K562 (cell line): ENCODE measurements at regions not wholly inside any gene's neighbourhood (a gene's known extent, or its start where the extent isn't known, plus 50 kb on each side); places are given as distances from the start of the nearest gene placed in this dataset.

ENCODE experiments used
- ATAC-seq: fragments of 200-7000 bp; cut with Tn5 transposase; 3 replicates; pipeline ENCODE4 v1.9.1; 2020; ENCODE audit warnings: moderate library complexity
- BruUV-seq: library from RNA; stranded (reverse); fragments of 400-500 nt; replicated peaks from 2 replicates; lab custom pipeline; 2021; lab: Mats Ljungman, UMichigan
- CTCF ChIA-PET: fragments of 300-600 bp; formaldehyde crosslinking; extraction: SDS; loops from one replicate; lab custom pipeline; 2021; ENCODE audit warnings: low intra/inter-chr PET ratio; lab: Yijun Ruan, JAX
- POLR2A ChIA-PET: fragments of 300-600, 350-650 bp; sonication (Branson Sonifier 250); formaldehyde crosslinking; extraction: SDS; loops from one replicate; lab custom pipeline; 2021; ENCODE audit warnings: antibody characterized with exemption, inconsistent platforms; lab: Yijun Ruan, JAX
- DNase-seq, 4 experiments: peaks; one replicate each; pipeline versions ENCODE4 v3.0.0 to v3.0.0-alpha.2; 2011 to 2018; ENCODE audit warnings: low spot score in 3 of 4, mixed read lengths in 3 of 4; ENCODE audit errors: extremely low read depth in 1 of 4
- FAIRE-seq: peaks from 2 replicates; lab custom pipeline; 2011; peaks lifted over from hg19 to GRCh38; lab: Jason Lieb, UNC
- H2AFZ ChIP-seq: 2 replicates; pipeline ENCODE4 v1.6.0; 2011; ENCODE audit warnings: low read depth, low read length, control low read depth, inconsistent platforms
- H3K27ac ChIP-seq: fragments of 200-600 bp; 3 replicates; pipeline ENCODE4 v1.8.0; 2011; ENCODE audit warnings: low read depth, mild to moderate bottlenecking, control low read depth, inconsistent platforms, low read length, moderate library complexity, mixed read lengths; ENCODE audit errors: extremely low read depth
- H3K27me3 ChIP-seq, 2 experiments: fragments of 300-600 bp in 1 of 2; 2 replicates in 1 of 2; 3 replicates in 1 of 2; pipeline versions ENCODE4 v1.6.0 to v1.8.0; 2011; ENCODE audit warnings: inconsistent platforms in 2 of 2, low read length in 2 of 2, mild to moderate bottlenecking in 1 of 2, mixed read lengths in 1 of 2, moderate library complexity in 1 of 2; ENCODE audit not compliant: control insufficient read depth in 2 of 2, insufficient read depth in 2 of 2
- H3K36me3 ChIP-seq: fragments of 300-600 bp; 3 replicates; pipeline ENCODE4 v1.8.0; 2011; ENCODE audit warnings: mild to moderate bottlenecking, low read length, inconsistent platforms; ENCODE audit not compliant: control insufficient read depth, insufficient read depth
- H3K4me1 ChIP-seq, 2 experiments: fragments of 200-600 bp in 1 of 2; replicated peaks in 1 of 2; 2 replicates in 1 of 2; 3 replicates in 1 of 2; pipeline versions ENCODE4 v1.5.1 to v1.8.0; 2011; ENCODE audit warnings: inconsistent platforms in 2 of 2, low read length in 2 of 2, mild to moderate bottlenecking in 1 of 2, mixed read lengths in 1 of 2, moderate library complexity in 1 of 2; ENCODE audit not compliant: control insufficient read depth in 2 of 2, insufficient read depth in 2 of 2
- H3K4me2 ChIP-seq: 2 replicates; pipeline ENCODE4 v1.6.1; 2011; ENCODE audit warnings: low read length, control low read depth, inconsistent platforms, mixed read lengths; ENCODE audit not compliant: insufficient read depth
- H3K4me3 ChIP-seq: fragments of 200-600 bp; sonication (generic), shearing (Covaris generic); 2 replicates; pipeline ENCODE4 v1.5.1; 2016; ENCODE audit warnings: control low read depth, inconsistent platforms
- H3K79me2 ChIP-seq: fragments of 200-600 bp; 3 replicates; pipeline ENCODE4 v1.8.0; 2011; ENCODE audit warnings: low read length, inconsistent platforms; ENCODE audit not compliant: control insufficient read depth, insufficient read depth
- H3K9ac ChIP-seq, 2 experiments: 2 replicates each; pipeline versions ENCODE4 v1.6.0 to v1.6.1; 2011; ENCODE audit warnings: low read depth in 2 of 2, low read length in 2 of 2, control low read depth in 1 of 2, inconsistent platforms in 1 of 2, mild to moderate bottlenecking in 1 of 2, mixed read lengths in 1 of 2; ENCODE audit not compliant: insufficient read depth in 1 of 2
- H3K9me1 ChIP-seq: one replicate; pipeline ENCODE4 v1.6.0; 2011; ENCODE audit warnings: inconsistent platforms, mild to moderate bottlenecking, low read length, moderate library complexity; ENCODE audit not compliant: control insufficient read depth, insufficient read depth
- H3K9me3 ChIP-seq: replicated peaks from 2 replicates; pipeline ENCODE4 v1.5.1; 2011; ENCODE audit warnings: low read depth, low read length, inconsistent platforms; ENCODE audit not compliant: control insufficient read depth, insufficient read depth
- H4K20me1 ChIP-seq: replicated peaks from 2 replicates; pipeline ENCODE4 v1.6.1; 2011; ENCODE audit warnings: low read length, inconsistent platforms, mixed read lengths; ENCODE audit not compliant: control insufficient read depth, insufficient read depth
- AFF4 ChIP-seq: sonication (generic); formaldehyde crosslinking; IDR thresholded peaks from 2 replicates; pipeline ENCODE4 v1.8.0; 2023; ENCODE audit warnings: mild to moderate bottlenecking, missing genetic modification reagents
- ARID4B ChIP-seq: sonication (generic); formaldehyde crosslinking; IDR thresholded peaks from 2 replicates; pipeline ENCODE4 v1.8.0; 2022; ENCODE audit warnings: mild to moderate bottlenecking, missing genetic modification reagents
- ATF1 ChIP-seq, 2 experiments: fragments of 450-650 bp in 1 of 2; IDR thresholded peaks; 2 replicates each; pipeline ENCODE4 v1.6.1; 2016; ENCODE audit warnings: missing compliant biosample characterization in 1 of 2, missing genetic modification characterization in 1 of 2
- CHD4 ChIP-seq: fragments of 200-600 bp; sonication (generic); IDR thresholded peaks from 3 replicates; pipeline ENCODE4 v1.6.1; 2012; ENCODE audit warnings: low read depth, mild to moderate bottlenecking, mixed read lengths, low read length, inconsistent platforms; ENCODE audit not compliant: insufficient read depth, insufficient replicate concordance, poor library complexity, severe bottlenecking
- ERF ChIP-seq: fragments of 450-650 bp; formaldehyde crosslinking; IDR thresholded peaks from 2 replicates; pipeline ENCODE4 v1.4.0; 2020; ENCODE audit warnings: mild to moderate bottlenecking, mixed read lengths
- GATAD2A ChIP-seq: fragments of 450-650 bp; IDR thresholded peaks from 2 replicates; pipeline ENCODE4 v1.6.1; 2017
- MYBL2 ChIP-seq, 2 experiments: fragments of 450-650 bp in 1 of 2; sonication (generic) in 1 of 2; formaldehyde crosslinking in 1 of 2; IDR thresholded peaks; 2 replicates each; pipeline versions ENCODE4 v1.6.1 to v1.8.1; 2017 to 2022; ENCODE audit warnings: borderline replicate concordance in 1 of 2, inconsistent platforms in 1 of 2, low read depth in 1 of 2, mild to moderate bottlenecking in 1 of 2, missing genetic modification reagents in 1 of 2, moderate library complexity in 1 of 2
- RBM14 ChIP-seq: fragments of 200-400 bp; formaldehyde crosslinking; IDR thresholded peaks from 2 replicates; pipeline ENCODE4 v1.6.1; 2018; ENCODE audit warnings: low read depth, mild to moderate bottlenecking, low read length, moderate library complexity, borderline replicate concordance; ENCODE audit not compliant: insufficient read depth
- SPI1 ChIP-seq: IDR thresholded peaks from 2 replicates; pipeline ENCODE4 v1.6.1; 2011; ENCODE audit warnings: low read depth, low read length, control low read depth, borderline replicate concordance
- ZNF354B ChIP-seq: fragments of 250-450 bp; sonication (Bioruptor Pico); IDR thresholded peaks from 2 replicates; pipeline ENCODE4 v1.4.0; 2020
- WGBS: fragments of 100-300 bp; shearing (Covaris generic); methylation state at CpG from one replicate; pipeline ENCODE4 v1.1.6; 2016; ENCODE audit warnings: low coverage, mixed read lengths; ENCODE audit not compliant: insufficient coverage; ENCODE audit errors: missing lambda C conversion rate; 5-methylcytosine and 5-hydroxymethylcytosine counted together
- in situ Hi-C: fragments of 300-500 bp; cut with MboI; formaldehyde crosslinking; loops from 4 replicates; pipeline ENCODE4 v1.15.0; 2018; ENCODE audit warnings: inconsistent platforms, mixed read lengths
- intact Hi-C: fragments of 100-400 bp; cut with micrococcal nuclease; formaldehyde crosslinking; loops from 2 replicates; pipeline ENCODE4 v1.14.2; 2022

GRCh38 chr10:21135023-21135931, 238.2 kb upstream of the NEBL start:
- intact Hi-C loops = no loop called here
- CTCF ChIA-PET = no interaction called here
- ATAC-seq (no peak), FAIRE-seq (no peak), DNase-seq (no peak)
- Histone ChIP-seq H3K27ac (no peak overlapping the region), H3K4me1 (peaks cover 0 to 13% of the 10 kb centered on the region in 2 experiments; a peak in 3 of 5 replicates), H3K4me3 (no peak overlapping the region), H2AFZ (no peak overlapping the region), H3K9me3 (no peaks in the 10 kb centered on the region), H3K36me3 (no peaks in the 10 kb centered on the region), H3K4me2 (no peak overlapping the region), H4K20me1 (no peaks in the 10 kb centered on the region), H3K79me2 (no peaks in the 10 kb centered on the region), H3K9me1 (no peaks in the 10 kb centered on the region), H3K9ac (no peak overlapping the region; a peak in 1 of 4 replicates), H3K27me3 (no peaks in the 10 kb centered on the region)
- in situ Hi-C loops = no loop called here
- POLR2A ChIA-PET = interaction anchor here (0.8 kb wide), 1 partner anchor 9 kb away, joined by 3 read pairs; no protein-coding TSS in a partner anchor
- WGBS = 33% methylated on average over 10 of the region's 10 CpGs
- no TSS peak for BruUV-seq
- TF ChIP-seq GATAD2A (no peak), RBM14 (no peak), ERF (no peak), ATF1 (CRISPR knock-in tag; IDR thresholded peaks at IDR 0.05) (no peak), ATF1 (tag; IDR thresholded peaks at IDR 0.05) (no peak), SPI1 (no peak), AFF4 (no peak), ARID4B (no peak), ZNF354B (no peak), MYBL2 (IDR thresholded peaks at IDR 0.05; ENCODE audit: low read depth) (no peak), MYBL2 (CRISPR knock-in tag; IDR thresholded peaks at IDR 0.05; ENCODE audit: borderline replicate concordance) (no peak), CHD4 (no peak)
